ENCODE measurements at regions not wholly inside any gene's neighbourhood (a gene's known extent, or its start where the extent isn't known, plus 50 kb on each side); places are given as distances from the start of the nearest gene placed in this dataset.

- no peak for DNase-seq (ENCODE audit: low spot score)
These were observed 107.7 kb downstream of the LBH start for GRCh38 chr2:30339071-30339470.

- DNase-seq (ENCODE audit: low spot score) = no peak
These were observed 105.4 kb upstream of the LCLAT1 start for GRCh38 chr2:30341500-30342267.

DNA sequence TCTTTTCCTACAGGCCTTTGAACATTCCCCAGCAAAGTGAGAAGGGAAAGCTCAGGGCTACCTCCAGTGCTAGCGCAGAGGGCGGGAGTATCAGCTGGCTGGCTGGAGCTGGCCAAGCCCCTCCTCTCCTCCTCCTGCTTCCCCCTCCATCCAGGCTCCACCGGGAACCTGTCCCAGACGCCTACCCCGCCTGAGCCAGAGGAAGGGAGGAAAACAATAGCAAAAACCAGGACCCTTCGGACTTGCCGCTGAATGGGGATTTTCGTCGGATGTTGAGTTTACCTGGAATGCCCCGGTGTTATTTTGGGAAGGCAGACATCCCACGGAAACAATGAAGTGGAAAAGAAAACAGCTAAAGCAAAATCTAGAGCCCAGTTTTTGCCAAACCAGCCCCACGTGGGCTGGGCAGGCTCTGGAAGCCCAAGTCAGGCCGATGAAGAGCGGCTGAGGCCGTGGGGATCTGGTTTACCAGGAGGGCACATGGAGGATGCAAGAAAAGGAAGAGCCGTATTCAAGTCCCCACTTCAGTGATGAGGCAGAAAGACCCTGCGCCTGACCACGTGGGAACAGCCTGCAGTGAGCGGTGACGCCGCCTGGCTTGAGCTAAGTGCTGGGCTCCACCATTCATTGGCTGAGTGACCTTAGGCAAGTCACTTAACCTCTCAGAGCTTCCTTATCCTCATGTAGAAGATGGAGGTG is 100.4 kb upstream of the LCLAT1 start:
- DNase-seq (ENCODE audit: low spot score) = peak; percentile 51

GRCh38 chr2:30348825-30349224 is 98.2 kb upstream of the LCLAT1 start:
- no peak for DNase-seq (ENCODE audit: low spot score)

DNA sequence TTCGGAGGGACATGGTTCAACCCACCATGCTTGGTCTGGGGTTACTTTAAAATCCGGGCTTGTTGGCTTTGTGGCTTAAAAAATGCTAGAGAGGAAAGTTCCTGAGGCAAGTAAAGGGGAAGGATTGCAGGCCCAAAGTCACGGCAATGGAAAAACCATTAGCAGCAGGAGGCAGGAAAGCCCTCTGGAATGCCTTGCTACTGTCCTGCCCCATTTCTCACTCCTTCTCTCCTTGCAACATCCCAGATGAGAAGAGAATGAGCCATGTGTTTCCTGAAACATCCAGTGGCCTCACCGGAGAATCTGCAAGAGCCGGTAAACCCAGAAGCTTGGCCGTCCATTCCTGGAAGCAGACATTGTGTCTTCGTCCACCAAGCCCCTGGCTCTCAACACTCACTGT is 97.4 kb upstream of the LCLAT1 start:
- DNase-seq (ENCODE audit: low spot score) = no peak

GRCh38 chr2:30351116-30351515 is 95.9 kb upstream of the LCLAT1 start:
- peak; percentile 23 for DNase-seq (ENCODE audit: low spot score)

DNA sequence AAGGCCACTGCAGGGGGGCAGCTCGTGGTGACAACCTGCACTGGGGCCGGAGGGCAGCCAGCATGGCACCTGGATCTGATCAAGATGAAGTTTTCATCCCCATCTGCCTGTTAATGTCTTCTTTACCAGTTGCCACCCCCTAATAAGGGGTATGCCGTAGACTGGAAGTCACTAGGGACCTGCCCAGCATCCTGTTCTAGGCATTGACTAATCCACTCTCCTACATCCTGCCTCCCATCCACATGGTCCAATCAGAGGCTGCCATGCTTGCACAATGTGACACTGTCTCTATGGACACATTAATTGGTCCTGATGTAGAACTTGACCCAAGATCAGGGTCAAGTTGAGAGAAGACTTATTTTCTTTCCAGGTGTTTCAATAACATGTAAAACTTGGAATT is 95.1 kb upstream of the LCLAT1 start:
- no peak for DNase-seq (ENCODE audit: low spot score)

GRCh38 chr2:30354150-30354549 is 92.9 kb upstream of the LCLAT1 start:
- no peak for DNase-seq (ENCODE audit: low spot score)

DNA sequence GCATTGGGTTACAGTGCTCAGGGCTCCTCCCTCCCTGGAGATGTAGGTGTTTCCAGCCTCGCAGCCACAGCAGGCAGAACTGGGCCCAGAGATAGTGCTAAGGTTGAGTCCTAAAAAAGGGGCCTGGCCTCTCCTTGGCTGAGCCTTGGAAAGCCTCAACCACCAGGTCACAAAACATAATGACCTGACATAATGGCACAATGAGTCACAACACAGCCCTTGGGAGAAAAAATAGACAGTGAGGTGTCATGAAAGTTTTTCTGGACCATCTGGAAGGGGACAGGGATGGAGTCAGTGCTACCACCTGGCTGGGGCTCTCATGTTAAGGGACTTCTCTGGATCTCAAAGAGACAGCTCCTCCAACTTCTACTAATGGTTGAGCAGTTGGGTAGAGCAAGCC is 92.4 kb upstream of the LCLAT1 start:
- no peak for DNase-seq (ENCODE audit: low spot score)

GRCh38 chr2:30355306-30355705 is 91.7 kb upstream of the LCLAT1 start:
- DNase-seq (ENCODE audit: low spot score) = no peak

- no peak for DNase-seq (ENCODE audit: low spot score)
These were observed 91.0 kb upstream of the LCLAT1 start for GRCh38 chr2:30356071-30356470.

DNA sequence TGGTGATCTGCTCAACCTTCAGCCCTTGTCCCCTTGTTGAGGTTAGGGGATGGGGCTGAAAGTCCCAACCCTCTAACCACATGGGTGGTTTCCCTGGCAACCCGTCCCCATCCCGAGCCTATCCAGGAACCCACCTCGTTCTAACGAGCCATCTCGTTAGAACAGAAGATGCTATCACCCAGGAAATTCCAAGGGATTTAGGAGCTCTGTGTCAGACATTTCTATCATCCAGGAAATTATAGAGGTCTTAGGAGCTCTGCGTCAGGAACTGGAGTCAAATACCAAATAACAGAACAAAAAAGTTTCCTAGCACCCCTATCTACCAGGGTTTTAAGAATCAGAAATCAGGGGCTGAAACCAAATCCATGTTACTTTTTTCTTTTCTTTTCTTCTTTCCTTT is 90.3 kb upstream of the LCLAT1 start:
- no peak for DNase-seq (ENCODE audit: low spot score)

GRCh38 chr2:30358351-30358750 is 88.7 kb upstream of the LCLAT1 start:
- DNase-seq (ENCODE audit: low spot score) = no peak

DNA sequence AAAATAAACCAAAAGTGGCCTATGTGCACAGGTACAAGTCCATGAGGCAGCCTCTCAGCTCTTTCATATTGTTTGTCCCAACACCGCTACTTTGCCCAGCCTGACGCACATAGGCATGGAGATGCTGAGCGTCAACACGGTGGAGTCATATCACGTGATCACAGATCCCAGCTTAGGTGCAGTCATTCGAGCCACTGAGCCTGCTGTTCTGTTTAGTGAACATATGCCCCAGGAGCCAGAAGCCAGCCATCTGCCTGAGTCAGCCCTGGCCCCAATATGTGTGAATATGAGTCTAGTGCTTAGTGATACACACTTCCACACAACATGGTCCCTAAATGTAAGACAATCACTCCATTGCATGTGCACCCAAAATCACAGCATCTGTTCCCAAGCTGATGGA is 88.2 kb upstream of the LCLAT1 start:
- no peak for DNase-seq (ENCODE audit: low spot score)

- DNase-seq (ENCODE audit: low spot score) = peak; percentile 62
These were observed 87.3 kb upstream of the LCLAT1 start for GRCh38 chr2:30359644-30360167.

- no peak for DNase-seq (ENCODE audit: low spot score)
These were observed 85.2 kb upstream of the LCLAT1 start for GRCh38 chr2:30361751-30362394.

GRCh38 chr2:30362468-30363081 is 84.5 kb upstream of the LCLAT1 start:
- no peak for DNase-seq (ENCODE audit: low spot score)

- no peak for DNase-seq (ENCODE audit: low spot score)
These were observed 83.6 kb upstream of the LCLAT1 start for GRCh38 chr2:30363406-30363805.

GRCh38 chr2:30365201-30365600 is 81.8 kb upstream of the LCLAT1 start:
- no peak for DNase-seq (ENCODE audit: low spot score)

DNA sequence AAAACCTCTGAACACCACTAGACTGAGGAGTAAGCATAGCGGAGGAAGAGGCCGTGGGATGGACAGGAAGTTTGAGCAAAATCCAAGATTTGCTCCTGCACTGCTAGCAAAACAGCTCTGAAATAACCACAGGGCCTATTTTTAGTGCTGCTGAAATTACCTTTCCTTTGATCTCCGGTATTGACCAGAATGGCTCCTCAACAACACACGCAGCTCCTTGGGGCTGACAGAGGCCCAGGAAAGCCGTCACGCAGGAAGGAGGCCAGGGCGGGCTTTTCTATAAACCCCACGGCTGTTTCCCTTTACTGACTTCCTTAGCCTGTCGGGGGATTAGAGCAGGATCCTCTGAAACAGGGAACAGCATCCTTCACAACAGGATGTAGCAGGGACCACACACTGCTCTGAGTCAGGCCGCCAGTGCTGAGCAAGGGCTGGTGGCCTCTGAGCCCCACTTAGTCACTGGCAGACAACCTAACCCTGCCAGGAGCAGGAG is 80.8 kb upstream of the LCLAT1 start:
- DNase-seq (ENCODE audit: low spot score) = no peak

GRCh38 chr2:30367232-30368070 is 79.6 kb upstream of the LCLAT1 start:
- DNase-seq (ENCODE audit: low spot score) = no peak
